MM.1S (cell line): ENCODE measurements at regions not wholly inside any gene's neighbourhood (a gene's known extent, or its start where the extent isn't known, plus 50 kb on each side); places are given as distances from the start of the nearest gene placed in this dataset.

Experiments
- DNase-seq: peaks from one replicate; pipeline ENCODE4 v3.0.0-alpha.2; 2015
- H2AFZ ChIP-seq: fragments of 300-600 bp; sonication (generic); 2 replicates; pipeline ENCODE4 v1.6.0; 2016; ENCODE audit warnings: antibody characterized with exemption, low read length
- H3F3A ChIP-seq: fragments of 300-600 bp; sonication (generic); 2 replicates; pipeline ENCODE4 v1.6.1; 2016; ENCODE audit warnings: mild to moderate bottlenecking, antibody characterized with exemption, low read length, moderate library complexity, mixed read lengths; ENCODE audit not compliant: insufficient read depth
- H3K27ac ChIP-seq: fragments of 300-600 bp; sonication (generic); 2 replicates; pipeline ENCODE4 v1.5.1; 2016; ENCODE audit warnings: mild to moderate bottlenecking, low read length
- H3K27me3 ChIP-seq: fragments of 300-600 bp; sonication (generic); replicated peaks from 2 replicates; pipeline ENCODE4 v1.6.0; 2016; ENCODE audit warnings: low read length; ENCODE audit not compliant: insufficient read depth
- H3K36me3 ChIP-seq: fragments of 300-600 bp; sonication (generic); replicated peaks from 2 replicates; pipeline ENCODE4 v1.6.1; 2016; ENCODE audit warnings: mild to moderate bottlenecking, low read length, mixed read lengths; ENCODE audit not compliant: insufficient read depth
- H3K4me1 ChIP-seq: fragments of 300-600 bp; sonication (generic); 2 replicates; pipeline ENCODE4 v1.6.1; 2016; ENCODE audit warnings: low read length, mixed read lengths
- H3K4me2 ChIP-seq: fragments of 300-600 bp; sonication (generic); 2 replicates; pipeline ENCODE4 v1.6.0; 2016; ENCODE audit warnings: low read depth, low read length
- H3K4me3 ChIP-seq: fragments of 300-600 bp; sonication (generic); 2 replicates; pipeline ENCODE4 v1.5.1; 2016; ENCODE audit warnings: low read length, mixed read lengths
- H3K79me2 ChIP-seq: fragments of 300-600 bp; sonication (generic); 2 replicates; pipeline ENCODE4 v1.6.1; 2016; ENCODE audit warnings: mixed run types, low read length, mixed read lengths
- H3K9ac ChIP-seq: fragments of 300-600 bp; sonication (generic); 2 replicates; pipeline ENCODE4 v1.6.1; 2016; ENCODE audit warnings: low read length, mixed read lengths
- H3K9me2 ChIP-seq: fragments of 300-600 bp; sonication (generic); replicated peaks from 2 replicates; pipeline ENCODE4 v1.6.1; 2016; ENCODE audit warnings: mild to moderate bottlenecking, low read length, mixed read lengths; ENCODE audit not compliant: insufficient read depth
- H3K9me3 ChIP-seq: fragments of 300-600 bp; sonication (generic); replicated peaks from 2 replicates; pipeline ENCODE4 v1.6.1; 2016; ENCODE audit warnings: mild to moderate bottlenecking, low read length, mixed read lengths; ENCODE audit not compliant: insufficient read depth
- H4K20me1 ChIP-seq: fragments of 300-600 bp; sonication (generic); 2 replicates; pipeline ENCODE4 v1.6.1; 2016; ENCODE audit warnings: mild to moderate bottlenecking, low read length, moderate library complexity, mixed read lengths; ENCODE audit not compliant: insufficient read depth
- EZH2 ChIP-seq: fragments of 300-600 bp; sonication (generic); optimal IDR thresholded peaks from 2 replicates; pipeline ENCODE3; 2017; ENCODE audit warnings: low read depth, mild to moderate bottlenecking, antibody characterized with exemption, low read length, mixed read lengths
- EZH2phosphoT487 ChIP-seq: fragments of 300-600 bp; sonication (generic); IDR thresholded peaks from 2 replicates; pipeline ENCODE4 v1.6.1; 2018; ENCODE audit warnings: antibody characterized with exemption, low read length
- TF ChIP-seq, protein P1 (sequence below): fragments of 300-600 bp; sonication (generic); IDR thresholded peaks from 2 replicates; pipeline ENCODE4 v1.5.1; 2016; ENCODE audit warnings: antibody characterized with exemption, low read length, mixed read lengths

DNA sequence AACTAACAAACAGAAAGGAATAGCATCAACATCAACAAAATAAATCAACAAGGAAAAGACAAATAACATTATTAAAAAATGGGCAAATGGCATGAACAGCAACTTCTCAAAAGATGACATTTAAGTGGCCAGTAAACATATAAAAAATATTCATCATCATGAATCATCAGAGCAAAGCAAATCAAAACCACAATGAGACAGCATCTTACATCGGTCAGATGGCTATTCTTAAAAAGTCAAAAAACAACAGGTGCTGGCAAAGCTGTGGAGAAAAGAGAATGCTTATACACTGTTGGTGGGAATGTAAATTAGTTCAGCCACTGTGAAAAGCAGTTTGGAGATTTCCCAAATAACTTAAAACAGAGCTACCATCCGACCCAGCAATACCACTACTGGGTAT lies 327.1 kb downstream of the CMPK2 start:
- Histone ChIP-seq H3K79me2 (no peaks in the 10 kb centered on the region), H3K4me1 (no peaks in the 10 kb centered on the region), H3K27me3 (no peaks in the 10 kb centered on the region), H3K9ac (no peak overlapping the region), H3K9me3 (no peaks in the 10 kb centered on the region), H3K9me2 (no peaks in the 10 kb centered on the region), H2AFZ (no peak overlapping the region), H4K20me1 (no peaks in the 10 kb centered on the region), H3K4me3 (no peak overlapping the region), H3F3A (no peaks in the 10 kb centered on the region), H3K4me2 (no peak overlapping the region), H3K27ac (no peak overlapping the region), H3K36me3 (no peaks in the 10 kb centered on the region)
- DNase-seq: no peak
- TF ChIP-seq EZH2phosphoT487: no peak
- TF ChIP-seq, protein P1, sequence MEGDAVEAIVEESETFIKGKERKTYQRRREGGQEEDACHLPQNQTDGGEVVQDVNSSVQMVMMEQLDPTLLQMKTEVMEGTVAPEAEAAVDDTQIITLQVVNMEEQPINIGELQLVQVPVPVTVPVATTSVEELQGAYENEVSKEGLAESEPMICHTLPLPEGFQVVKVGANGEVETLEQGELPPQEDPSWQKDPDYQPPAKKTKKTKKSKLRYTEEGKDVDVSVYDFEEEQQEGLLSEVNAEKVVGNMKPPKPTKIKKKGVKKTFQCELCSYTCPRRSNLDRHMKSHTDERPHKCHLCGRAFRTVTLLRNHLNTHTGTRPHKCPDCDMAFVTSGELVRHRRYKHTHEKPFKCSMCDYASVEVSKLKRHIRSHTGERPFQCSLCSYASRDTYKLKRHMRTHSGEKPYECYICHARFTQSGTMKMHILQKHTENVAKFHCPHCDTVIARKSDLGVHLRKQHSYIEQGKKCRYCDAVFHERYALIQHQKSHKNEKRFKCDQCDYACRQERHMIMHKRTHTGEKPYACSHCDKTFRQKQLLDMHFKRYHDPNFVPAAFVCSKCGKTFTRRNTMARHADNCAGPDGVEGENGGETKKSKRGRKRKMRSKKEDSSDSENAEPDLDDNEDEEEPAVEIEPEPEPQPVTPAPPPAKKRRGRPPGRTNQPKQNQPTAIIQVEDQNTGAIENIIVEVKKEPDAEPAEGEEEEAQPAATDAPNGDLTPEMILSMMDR: no peak
- TF ChIP-seq EZH2: no peak

DNA sequence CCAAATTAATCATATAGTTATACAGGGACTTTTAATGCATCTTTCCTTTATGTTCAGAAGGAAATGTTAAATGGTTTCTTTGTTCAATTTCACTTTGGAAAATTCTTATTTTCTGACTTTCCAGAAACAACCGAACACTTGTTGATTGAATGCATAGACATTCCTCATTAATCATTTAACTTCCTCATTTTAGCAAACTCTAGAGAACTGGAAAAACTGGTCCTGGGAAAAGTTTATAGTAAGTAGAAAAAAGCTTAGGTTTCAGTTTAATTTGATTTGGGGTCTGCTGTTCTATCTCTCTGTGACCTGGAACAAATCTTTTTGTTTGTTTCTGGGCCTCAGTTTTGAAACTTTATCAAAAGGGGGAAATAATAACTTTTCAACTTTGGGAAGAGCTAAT lies 320.4 kb downstream of the CMPK2 start:
- Histone ChIP-seq H3F3A (no peaks in the 10 kb centered on the region), H3K27me3 (no peaks in the 10 kb centered on the region), H4K20me1 (no peaks in the 10 kb centered on the region), H3K27ac (no peak overlapping the region), H3K36me3 (no peaks in the 10 kb centered on the region), H3K4me2 (no peak overlapping the region), H3K4me1 (no peaks in the 10 kb centered on the region), H3K9me2 (no peaks in the 10 kb centered on the region), H3K79me2 (no peaks in the 10 kb centered on the region), H3K4me3 (no peak overlapping the region), H2AFZ (no peak overlapping the region), H3K9me3 (no peaks in the 10 kb centered on the region), H3K9ac (no peak overlapping the region)
- TF ChIP-seq EZH2 (no peak), EZH2phosphoT487 (no peak)
- TF ChIP-seq, protein P1: no peak
- no peak for DNase-seq

- H3K9ac ChIP-seq: no peak overlapping the region
- DNase-seq: no peak
- H4K20me1 ChIP-seq: no peaks in the 10 kb centered on the region
- no peak overlapping the region for H3K4me2 ChIP-seq
- TF ChIP-seq, protein P1: no peak
- TF ChIP-seq EZH2phosphoT487: no peak
- TF ChIP-seq EZH2: no peak
- no peak overlapping the region for H2AFZ ChIP-seq
- no peaks in the 10 kb centered on the region for H3K9me3 ChIP-seq
- H3K27ac ChIP-seq: no peak overlapping the region
- H3K4me3 ChIP-seq: no peak overlapping the region
- H3K9me2 ChIP-seq: no peaks in the 10 kb centered on the region
- no peaks in the 10 kb centered on the region for H3K36me3 ChIP-seq
- no peaks in the 10 kb centered on the region for H3K4me1 ChIP-seq
- H3F3A ChIP-seq: no peaks in the 10 kb centered on the region
- no peaks in the 10 kb centered on the region for H3K27me3 ChIP-seq
- H3K79me2 ChIP-seq: no peaks in the 10 kb centered on the region
Measured at GRCh38 chr2:6545795-6546194, 319.9 kb downstream of the CMPK2 start.
